Left renal pelvis (tissue), 4 donors: ENCODE measurements at regions not wholly inside any gene's neighbourhood (a gene's known extent, or its start where the extent isn't known, plus 50 kb on each side); places are given as distances from the start of the nearest gene placed in this dataset.

Experiments used
- DNase-seq, 4 donors: peaks; one replicate each; pipeline ENCODE4 v3.0.0-alpha.2; 2013; ENCODE audit warnings: low read depth in 4 of 4, low spot score in 3 of 4

- no peak for DNase-seq
These were observed 59.6 kb upstream of the AFDN start for GRCh38 chr6:167766986-167767714.

GRCh38 chr6:167767715-167768107 is 59.0 kb upstream of the AFDN start:
- no peak for DNase-seq

DNA sequence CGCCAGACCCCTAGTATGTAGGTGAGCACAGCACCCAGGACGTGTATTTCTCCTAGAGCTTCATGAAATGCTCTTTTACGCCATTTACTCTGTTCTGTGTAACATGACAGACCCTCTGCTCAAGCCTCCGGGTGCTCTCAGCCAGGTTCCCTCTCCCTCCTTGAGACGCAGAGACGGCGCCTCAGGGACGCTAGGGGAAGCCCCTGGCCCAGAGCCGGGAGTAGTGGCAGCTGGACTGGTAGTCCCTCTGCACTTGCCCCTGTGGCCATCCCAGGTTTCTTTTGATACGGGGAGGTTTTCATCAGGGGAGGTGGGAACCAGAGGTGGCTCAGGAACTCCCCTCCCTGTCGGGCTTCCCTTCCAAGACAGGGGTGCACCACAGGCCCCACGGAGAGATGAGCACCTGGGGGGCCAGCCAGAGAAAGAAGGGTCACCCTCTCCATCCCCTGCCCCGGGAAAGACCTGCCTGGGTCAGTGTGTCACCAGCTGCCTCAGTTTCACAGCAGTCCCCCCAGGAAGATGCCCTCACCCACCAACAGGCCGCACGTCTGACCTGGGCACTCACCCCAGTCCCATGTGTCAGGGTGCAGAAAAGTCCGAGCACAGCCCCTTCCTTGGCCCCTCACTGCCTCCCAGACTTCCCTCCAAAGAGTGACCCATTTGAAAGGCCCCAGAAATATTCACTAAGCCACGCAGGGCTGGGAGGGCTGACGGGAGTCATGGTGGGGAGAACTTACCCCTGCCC is 58.1 kb upstream of the AFDN start:
- DNase-seq = no peak

DNA sequence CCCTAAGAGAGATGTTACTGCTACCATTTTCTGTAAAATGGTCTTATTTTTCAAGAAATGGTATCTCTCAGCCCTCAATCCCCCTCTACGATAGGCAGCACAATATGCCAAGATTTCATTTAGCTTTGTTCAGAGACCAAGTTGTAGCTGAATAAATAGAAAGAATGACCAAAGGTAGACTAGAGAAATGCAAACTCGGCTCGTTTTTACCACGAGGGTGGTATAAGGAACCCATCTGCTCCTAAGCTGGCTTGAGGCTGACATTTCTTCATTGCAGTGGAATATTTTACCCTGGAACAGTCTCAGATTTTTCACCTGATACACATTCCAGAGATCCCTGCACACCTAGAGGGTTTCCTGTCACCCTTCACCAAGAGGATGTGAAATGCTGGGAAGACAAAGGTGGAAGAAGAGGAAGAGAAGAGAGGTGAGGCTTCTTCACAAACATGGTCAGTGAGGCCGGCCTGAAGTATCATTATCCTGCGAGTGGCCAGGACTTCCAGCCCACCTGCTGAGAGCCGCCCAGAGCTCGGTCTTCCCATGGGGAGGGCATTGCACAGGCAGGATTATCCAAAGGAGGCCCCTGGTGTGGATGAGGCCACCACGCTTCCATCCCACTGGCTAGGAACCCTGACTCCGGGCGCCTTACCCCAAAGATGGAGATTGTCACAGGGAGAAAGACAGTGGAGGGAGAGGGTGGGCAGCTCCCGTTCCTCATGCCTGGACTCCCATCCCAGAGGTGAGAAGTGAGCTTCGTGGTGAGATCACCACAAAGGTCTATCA is 57.1 kb upstream of the AFDN start:
- no peak for DNase-seq

- DNase-seq = no peak
These were observed 56.3 kb upstream of the AFDN start for GRCh38 chr6:167770291-167770955.

DNA sequence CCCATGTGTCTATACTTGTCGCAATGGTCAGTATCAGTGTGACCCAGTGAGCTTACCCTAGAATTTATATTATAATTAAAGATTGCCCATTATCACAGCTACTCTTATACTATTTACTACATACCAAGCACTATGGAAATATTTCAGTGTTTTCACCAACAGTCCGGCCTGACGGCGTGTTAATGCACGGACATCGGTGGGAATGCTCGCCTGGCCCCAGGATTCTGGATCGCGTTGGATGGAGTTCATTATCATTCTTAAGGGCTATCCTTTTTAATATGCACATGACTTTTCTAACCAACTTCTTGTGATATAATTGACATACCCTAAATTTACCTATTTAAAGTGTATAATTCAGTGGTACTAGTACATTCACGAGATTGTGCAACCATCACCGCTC is 51.8 kb upstream of the AFDN start:
- no peak for DNase-seq

DNA sequence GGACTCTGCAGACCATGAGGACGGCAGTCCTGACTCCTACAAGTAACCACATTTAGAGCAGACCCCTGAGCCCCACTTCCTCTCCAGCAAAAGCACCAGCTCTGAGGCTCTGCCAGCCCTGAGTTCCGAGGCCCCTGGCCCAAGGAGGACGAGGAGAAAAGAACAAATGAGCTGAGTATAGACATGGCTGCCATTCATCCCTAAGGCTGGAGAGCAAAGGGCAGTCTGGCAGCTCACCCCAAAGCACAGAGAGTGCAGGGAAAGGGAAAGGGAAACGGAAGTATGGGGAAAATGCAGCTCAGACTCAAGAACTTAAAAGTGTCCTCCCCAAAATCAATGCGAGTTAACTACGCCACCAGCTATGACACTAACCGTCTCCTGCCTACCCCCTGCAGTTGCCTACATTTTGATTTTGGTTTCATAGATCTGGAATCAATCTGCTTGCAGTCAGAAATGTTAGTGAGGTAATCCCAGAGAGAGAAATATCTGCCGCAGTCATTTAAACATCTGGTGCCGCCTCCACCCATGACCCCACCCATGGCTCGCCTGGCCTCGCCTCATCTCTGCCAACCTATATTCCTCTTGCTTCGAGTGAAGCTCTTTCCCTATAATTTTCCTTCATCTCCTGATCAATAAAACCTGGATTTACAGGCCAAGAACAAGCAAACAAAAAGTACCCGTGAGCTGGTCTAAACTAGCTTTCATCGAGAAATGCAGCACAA is 49.6 kb upstream of the AFDN start:
- no peak for DNase-seq
